HepG2 (cell line): ENCODE measurements at regions not wholly inside any gene's neighbourhood (a gene's known extent, or its start where the extent isn't known, plus 50 kb on each side); places are given as distances from the start of the nearest gene placed in this dataset.
A peak's percentile ranks its signal among the peaks of the same experiment; 100 is the strongest.

Source experiments
- ATAC-seq: fragments of 200-7000 bp; cut with Tn5 transposase; 3 replicates; pipeline ENCODE4 v1.9.1; 2020; ENCODE audit warnings: mild to moderate bottlenecking, moderate library complexity
- BruUV-seq: library from RNA; stranded (reverse); fragments of 400-500 nt; replicated peaks from 2 replicates; lab custom pipeline; 2021; lab: Mats Ljungman, UMichigan
- CTCF ChIA-PET: fragments of 300-600 bp; formaldehyde crosslinking; extraction: SDS; loops from one replicate; lab custom pipeline; 2021; ENCODE audit warnings: low total read pairs, inconsistent platforms, low intra/inter-chr PET ratio; lab: Yijun Ruan, JAX
- POLR2A ChIA-PET: fragments of 350-600 bp; sonication (Branson Sonifier 250); formaldehyde crosslinking; loops from one replicate; lab custom pipeline; 2020; ENCODE audit warnings: antibody characterized with exemption, inconsistent platforms; lab: Yijun Ruan, JAX
- DNase-seq: peaks from one replicate; pipeline ENCODE4 v3.0.0-alpha.2; 2015; ENCODE audit warnings: low spot score
- FAIRE-seq: peaks from 3 replicates; lab custom pipeline; 2011; peaks lifted over from hg19 to GRCh38; lab: Jason Lieb, UNC
- H2AFZ ChIP-seq: one replicate; pipeline ENCODE4 v1.6.1; 2011; ENCODE audit warnings: low read length, inconsistent platforms
- H3K27ac ChIP-seq: fragments of 300-600 bp; 3 replicates; pipeline ENCODE4 v1.8.0; 2011; ENCODE audit warnings: mixed run types, mild to moderate bottlenecking, mixed read lengths, low read length, inconsistent platforms; ENCODE audit not compliant: insufficient read depth; ENCODE audit errors: extremely low read length
- H3K27me3 ChIP-seq, 2 experiments: fragments of 200-600 bp in 1 of 2; 2 replicates in 1 of 2; 3 replicates in 1 of 2; pipeline versions ENCODE4 v1.6.0 to v1.8.0; 2011; ENCODE audit warnings: low read length in 2 of 2, mild to moderate bottlenecking in 2 of 2, moderate library complexity in 2 of 2, inconsistent platforms in 1 of 2; ENCODE audit not compliant: insufficient read depth in 2 of 2, control insufficient read depth in 1 of 2
- H3K36me3 ChIP-seq, 2 experiments: fragments of 200-600 bp in 1 of 2; replicated peaks in 1 of 2; 2 replicates in 1 of 2; 3 replicates in 1 of 2; pipeline versions ENCODE4 v1.5.1 to v1.8.0; 2011; ENCODE audit warnings: low read length in 2 of 2, inconsistent platforms in 1 of 2; ENCODE audit not compliant: insufficient read depth in 2 of 2, control insufficient read depth in 1 of 2
- H3K4me1 ChIP-seq: 2 replicates; pipeline ENCODE4 v1.5.1; 2012; ENCODE audit warnings: low read length, inconsistent platforms; ENCODE audit not compliant: insufficient read depth
- H3K4me2 ChIP-seq: 2 replicates; pipeline ENCODE4 v1.6.0; 2011; ENCODE audit warnings: low read depth, low read length, inconsistent platforms
- H3K4me3 ChIP-seq, 3 experiments: fragments of 200-600 bp in 1 of 3; sonication (generic), shearing (Covaris generic) in 1 of 3; replicated peaks in 1 of 3; 2 replicates each; pipeline ENCODE4 v1.5.1; 2011 to 2016; ENCODE audit warnings: low read length in 3 of 3, inconsistent platforms in 2 of 3, low read depth in 2 of 3, mild to moderate bottlenecking in 2 of 3, control low read depth in 1 of 3, mixed read lengths in 1 of 3; ENCODE audit not compliant: insufficient read depth in 1 of 3
- H3K79me2 ChIP-seq: one replicate; pipeline ENCODE4 v1.6.1; 2011; ENCODE audit warnings: low read length, inconsistent platforms; ENCODE audit not compliant: insufficient read depth
- H3K9ac ChIP-seq: 2 replicates; pipeline ENCODE4 v1.6.0; 2011; ENCODE audit warnings: mild to moderate bottlenecking, low read depth, low read length, inconsistent platforms; ENCODE audit not compliant: insufficient read depth
- H3K9me3 ChIP-seq: 2 replicates; pipeline ENCODE4 v1.5.1; 2012; ENCODE audit warnings: mild to moderate bottlenecking, low read length
- H4K20me1 ChIP-seq: 2 replicates; pipeline ENCODE4 v1.6.0; 2011; ENCODE audit warnings: inconsistent platforms, mild to moderate bottlenecking, low read length, moderate library complexity; ENCODE audit not compliant: insufficient read depth
- BRCA1 ChIP-seq: sonication (generic); formaldehyde crosslinking; IDR thresholded peaks from 2 replicates; pipeline ENCODE4 v1.4.0; 2020; ENCODE audit warnings: missing genetic modification reagents
- HMG20B ChIP-seq: conservative IDR thresholded peaks from 2 replicates; pipeline ENCODE4 v1.6.1; 2016; ENCODE audit warnings: missing genetic modification reagents, missing compliant biosample characterization
- HNRNPL ChIP-seq: fragments of 200-400 bp; formaldehyde crosslinking; IDR thresholded peaks from 2 replicates; pipeline ENCODE4 v1.6.1; 2017; ENCODE audit warnings: mild to moderate bottlenecking, low read depth, low read length
- MYNN ChIP-seq: sonication (generic); formaldehyde crosslinking; IDR thresholded peaks from 2 replicates; pipeline ENCODE4 v1.4.0; 2020; ENCODE audit warnings: mild to moderate bottlenecking, low read depth, missing genetic modification reagents
- NPAS2 ChIP-seq: sonication (generic); formaldehyde crosslinking; IDR thresholded peaks from 2 replicates; pipeline ENCODE4 v1.8.0; 2022; ENCODE audit warnings: mild to moderate bottlenecking, missing genetic modification reagents, borderline replicate concordance
- PHB2 ChIP-seq: fragments of 450-650 bp; IDR thresholded peaks from 2 replicates; pipeline ENCODE4 v1.6.1; 2018; ENCODE audit not compliant: partially characterized antibody
- SNAPC5 ChIP-seq: sonication (generic); formaldehyde crosslinking; IDR thresholded peaks from 2 replicates; pipeline ENCODE4 v1.8.1; 2023; ENCODE audit warnings: mild to moderate bottlenecking, missing genetic modification reagents, borderline replicate concordance
- SP140L ChIP-seq: sonication (generic); formaldehyde crosslinking; IDR thresholded peaks from 2 replicates; pipeline ENCODE4 v1.4.0; 2020; ENCODE audit warnings: missing genetic modification reagents, borderline replicate concordance
- STAG1 ChIP-seq: sonication (generic); formaldehyde crosslinking; IDR thresholded peaks from 2 replicates; pipeline ENCODE4 v1.4.0; 2020; ENCODE audit warnings: missing genetic modification reagents
- ZBTB20 ChIP-seq: sonication (generic); formaldehyde crosslinking; IDR thresholded peaks from 2 replicates; pipeline ENCODE4 v1.8.1; 2023; ENCODE audit warnings: missing genetic modification reagents, low read depth, mild to moderate bottlenecking, borderline replicate concordance
- ZNF543 ChIP-seq: sonication (generic); formaldehyde crosslinking; IDR thresholded peaks from 2 replicates; pipeline ENCODE4 v1.4.0; 2020; ENCODE audit warnings: mild to moderate bottlenecking, missing genetic modification reagents
- ZNF550 ChIP-seq: sonication (generic); formaldehyde crosslinking; IDR thresholded peaks from 2 replicates; pipeline ENCODE4 v1.4.0; 2020; ENCODE audit warnings: mild to moderate bottlenecking, missing genetic modification reagents, borderline replicate concordance
- ZNF589 ChIP-seq: sonication (generic); formaldehyde crosslinking; conservative IDR thresholded peaks from 2 replicates; pipeline ENCODE4 v1.8.0; 2022; ENCODE audit warnings: mild to moderate bottlenecking, moderate library complexity, missing genetic modification reagents
- ZSCAN25 ChIP-seq: sonication (generic); formaldehyde crosslinking; IDR thresholded peaks from 2 replicates; pipeline ENCODE4 v1.8.0; 2022; ENCODE audit warnings: mild to moderate bottlenecking, missing genetic modification reagents
- WGBS: methylation state at CpG from one replicate; pipeline ENCODE4 v1.1.6; 2017; ENCODE audit warnings: low lambda C conversion rate; 5-methylcytosine and 5-hydroxymethylcytosine counted together
- in situ Hi-C: cut with HindIII; loops from 2 replicates; pipeline ENCODE4 v1.10.0; 2017; ENCODE audit warnings: low pct_unique_long_range_greater_than_20kb; ENCODE audit not compliant: extremely low pct_ligation_motif_present
- intact Hi-C: fragments of 100-400 bp; cut with micrococcal nuclease; formaldehyde crosslinking; loops from one replicate; pipeline ENCODE4 v1.10.0; 2022; ENCODE audit not compliant: unreplicated experiment
- TF ChIP-seq, protein P1 (sequence below): sonication (generic); formaldehyde crosslinking; IDR thresholded peaks from 2 replicates; pipeline ENCODE4 v1.5.0; 2020; ENCODE audit warnings: mild to moderate bottlenecking, low read depth, missing genetic modification reagents, borderline replicate concordance
- TF ChIP-seq, protein P2 (sequence below): IDR thresholded peaks from 2 replicates; pipeline ENCODE4 v1.6.1; 2016; ENCODE audit warnings: mild to moderate bottlenecking
- TF ChIP-seq, protein P3 (sequence below): sonication (generic); formaldehyde crosslinking; conservative IDR thresholded peaks from 2 replicates; pipeline ENCODE4 v1.4.0; 2020; ENCODE audit warnings: missing genetic modification reagents

- H2AFZ ChIP-seq, result no peak overlapping the region
- ATAC-seq, result no peak
- no TSS peak for BruUV-seq
Observed at GRCh38 chr3:154749514-154749913, 319.5 kb upstream of the GPR149 start.

GRCh38 chr3:154745929-154746328, 315.9 kb upstream of the GPR149 start:
- 0% methylated on average over 1 of the region's 1 CpG for WGBS
- DNase-seq (no peak), ATAC-seq (no peak), FAIRE-seq (no peak)
- Histone ChIP-seq H3K9me3 (no peaks in the 10 kb centered on the region), H3K79me2 (no peaks in the 10 kb centered on the region), H3K4me1 (no peaks in the 10 kb centered on the region), H4K20me1 (no peaks in the 10 kb centered on the region), H3K36me3 (no peaks in the 10 kb centered on the region), H3K4me2 (no peak overlapping the region), H3K27ac (no peak overlapping the region), H3K9ac (no peak overlapping the region), H2AFZ (no peak overlapping the region), H3K27me3 (no peaks in the 10 kb centered on the region), H3K4me3 (no peak overlapping the region)
- intact Hi-C loops, result no loop called here
- BruUV-seq, result no TSS peak
- TF ChIP-seq, protein P1, sequence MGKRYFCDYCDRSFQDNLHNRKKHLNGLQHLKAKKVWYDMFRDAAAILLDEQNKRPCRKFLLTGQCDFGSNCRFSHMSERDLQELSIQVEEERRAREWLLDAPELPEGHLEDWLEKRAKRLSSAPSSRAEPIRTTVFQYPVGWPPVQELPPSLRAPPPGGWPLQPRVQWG (CRISPR knock-in tag), result no peak
- TF ChIP-seq, protein P2, sequence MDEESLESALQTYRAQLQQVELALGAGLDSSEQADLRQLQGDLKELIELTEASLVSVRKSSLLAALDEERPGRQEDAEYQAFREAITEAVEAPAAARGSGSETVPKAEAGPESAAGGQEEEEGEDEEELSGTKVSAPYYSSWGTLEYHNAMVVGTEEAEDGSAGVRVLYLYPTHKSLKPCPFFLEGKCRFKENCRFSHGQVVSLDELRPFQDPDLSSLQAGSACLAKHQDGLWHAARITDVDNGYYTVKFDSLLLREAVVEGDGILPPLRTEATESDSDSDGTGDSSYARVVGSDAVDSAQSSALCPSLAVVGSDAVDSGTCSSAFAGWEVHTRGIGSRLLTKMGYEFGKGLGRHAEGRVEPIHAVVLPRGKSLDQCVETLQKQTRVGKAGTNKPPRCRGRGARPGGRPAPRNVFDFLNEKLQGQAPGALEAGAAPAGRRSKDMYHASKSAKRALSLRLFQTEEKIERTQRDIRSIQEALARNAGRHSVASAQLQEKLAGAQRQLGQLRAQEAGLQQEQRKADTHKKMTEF (CRISPR knock-in tag), result no peak
- no peak for TF ChIP-seq SP140L (CRISPR knock-in tag)
- TF ChIP-seq ZNF589 (CRISPR knock-in tag), result no peak
- TF ChIP-seq NPAS2, result no peak
- peak; percentile 37 for TF ChIP-seq STAG1
- no peak for TF ChIP-seq HNRNPL
- in situ Hi-C loops, result no loop called here
- ChIA-PET POLR2A (no interaction called here), CTCF (no interaction called here)

More at GRCh38 chr3:154749514-154749913, 319.5 kb upstream of the GPR149 start:
- no peak overlapping the region for H3K9ac ChIP-seq
- no peaks in the 10 kb centered on the region for H3K27me3 ChIP-seq
- in situ Hi-C loops (no loop called here), intact Hi-C loops (no loop called here)
- H3K4me2 ChIP-seq, result no peak overlapping the region
- no peaks in the 10 kb centered on the region for H3K9me3 ChIP-seq
- WGBS, result 10% methylated on average over 2 of the region's 3 CpGs
- H3K79me2 ChIP-seq, result no peaks in the 10 kb centered on the region
- no peaks in the 10 kb centered on the region for H3K36me3 ChIP-seq
- no peak overlapping the region for H3K27ac ChIP-seq
- no peak overlapping the region for H3K4me3 ChIP-seq
- no peak for DNase-seq
- no peak for FAIRE-seq
- H4K20me1 ChIP-seq, result no peaks in the 10 kb centered on the region
- TF ChIP-seq PHB2 (no peak), ZNF543 (CRISPR knock-in tag) (no peak), ZBTB20 (no peak), ZSCAN25 (no peak), SNAPC5 (CRISPR knock-in tag) (no peak), BRCA1 (CRISPR knock-in tag) (no peak), MYNN (CRISPR knock-in tag) (no peak), HMG20B (CRISPR knock-in tag) (no peak), ZNF550 (CRISPR knock-in tag) (no peak)
- TF ChIP-seq, protein P3, sequence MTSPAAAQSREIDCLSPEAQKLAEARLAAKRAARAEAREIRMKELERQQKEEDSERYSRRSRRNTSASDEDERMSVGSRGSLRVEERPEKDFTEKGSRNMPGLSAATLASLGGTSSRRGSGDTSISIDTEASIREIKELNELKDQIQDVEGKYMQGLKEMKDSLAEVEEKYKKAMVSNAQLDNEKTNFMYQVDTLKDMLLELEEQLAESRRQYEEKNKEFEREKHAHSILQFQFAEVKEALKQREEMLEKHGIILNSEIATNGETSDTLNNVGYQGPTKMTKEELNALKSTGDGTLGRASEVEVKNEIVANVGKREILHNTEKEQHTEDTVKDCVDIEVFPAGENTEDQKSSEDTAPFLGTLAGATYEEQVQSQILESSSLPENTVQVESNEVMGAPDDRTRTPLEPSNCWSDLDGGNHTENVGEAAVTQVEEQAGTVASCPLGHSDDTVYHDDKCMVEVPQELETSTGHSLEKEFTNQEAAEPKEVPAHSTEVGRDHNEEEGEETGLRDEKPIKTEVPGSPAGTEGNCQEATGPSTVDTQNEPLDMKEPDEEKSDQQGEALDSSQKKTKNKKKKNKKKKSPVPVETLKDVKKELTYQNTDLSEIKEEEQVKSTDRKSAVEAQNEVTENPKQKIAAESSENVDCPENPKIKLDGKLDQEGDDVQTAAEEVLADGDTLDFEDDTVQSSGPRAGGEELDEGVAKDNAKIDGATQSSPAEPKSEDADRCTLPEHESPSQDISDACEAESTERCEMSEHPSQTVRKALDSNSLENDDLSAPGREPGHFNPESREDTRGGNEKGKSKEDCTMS (CRISPR knock-in tag), result no peak
- CTCF ChIA-PET, result no interaction called here
- H3K4me1 ChIP-seq, result no peaks in the 10 kb centered on the region
- POLR2A ChIA-PET, result no interaction called here
